Activated CD4-positive, CD25-positive, alpha-beta regulatory T cell (primary cell): ENCODE measurements at regions not wholly inside any gene's neighbourhood (a gene's known extent, or its start where the extent isn't known, plus 50 kb on each side); places are given as distances from the start of the nearest gene placed in this dataset.
A peak's percentile ranks its signal among the peaks of the same experiment; 100 is the strongest.

ENCODE experiments used
- DNase-seq, 4 experiments: peaks; one replicate each; lab custom pipeline; 2025; lab: John Stamatoyannopoulos, UW

- no peak for DNase-seq
Observed at GRCh38 chr1:17978016-17978415, 129.6 kb upstream of the IGSF21 start.

DNA sequence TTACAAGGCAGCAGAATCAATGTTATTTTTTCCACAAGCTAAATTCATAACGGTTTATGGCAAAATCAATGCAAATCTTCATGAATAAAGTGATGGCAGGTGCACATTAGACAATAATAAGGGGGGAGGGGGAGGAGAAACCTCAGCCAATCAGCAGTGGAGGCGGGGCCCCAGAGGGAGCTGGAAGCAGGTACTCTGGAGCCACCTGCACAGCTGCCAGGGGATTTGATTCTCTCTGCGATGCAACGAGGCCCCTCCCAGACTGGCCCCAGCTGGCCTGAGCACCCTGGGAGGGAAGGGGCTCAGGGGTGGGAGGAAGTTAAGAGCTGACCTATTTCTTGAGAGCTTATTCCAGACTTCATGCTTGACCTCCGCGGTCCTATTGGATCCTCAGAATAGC lies 127.8 kb upstream of the IGSF21 start:
- no peak for DNase-seq

GRCh38 chr1:17982197-17982596 lies 125.4 kb upstream of the IGSF21 start:
- no peak for DNase-seq

- DNase-seq: no peak
Observed at GRCh38 chr1:17984583-17984982, 123.0 kb upstream of the IGSF21 start.

DNA sequence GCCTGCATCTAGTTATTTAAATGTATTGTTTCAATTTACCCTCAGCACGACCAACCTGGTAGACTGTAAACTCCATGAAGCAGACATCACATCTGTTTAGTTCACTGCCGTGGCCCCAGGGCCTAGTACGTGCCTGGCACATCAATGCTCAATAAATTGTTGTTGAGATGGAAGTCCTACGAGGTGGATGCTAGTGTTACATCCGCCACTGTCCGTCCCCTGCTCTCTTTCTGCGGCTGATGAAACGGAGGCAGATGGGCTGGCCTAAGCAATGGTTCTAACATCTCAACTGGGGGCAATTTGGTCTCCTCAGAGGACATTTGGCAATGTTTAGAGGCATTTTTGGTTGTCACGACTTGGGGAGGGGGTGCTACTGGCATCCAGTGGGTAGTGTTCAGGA lies 121.4 kb upstream of the IGSF21 start:
- DNase-seq: no peak

GRCh38 chr1:17990401-17990800 lies 117.2 kb upstream of the IGSF21 start:
- DNase-seq: no peak

DNA sequence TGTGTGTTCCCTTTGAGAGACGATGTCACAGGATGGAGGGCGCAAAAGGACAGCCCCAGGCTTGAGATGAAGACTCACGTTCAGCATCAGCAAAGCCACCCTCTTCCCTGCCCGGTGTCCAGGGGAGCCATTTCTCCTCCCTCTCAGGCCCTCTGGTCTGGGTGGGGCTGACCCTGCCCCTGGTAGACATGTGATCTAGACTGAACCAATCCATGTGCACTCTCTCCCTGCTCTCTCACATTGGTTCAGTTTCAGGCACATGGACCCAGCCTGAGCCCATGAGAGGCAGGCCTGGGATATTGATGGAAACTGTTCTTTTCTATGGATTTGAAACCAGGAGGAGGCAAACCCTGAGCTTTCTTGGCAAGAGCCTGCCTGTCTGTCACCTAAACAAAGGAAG lies 115.6 kb upstream of the IGSF21 start:
- no peak for DNase-seq

DNA sequence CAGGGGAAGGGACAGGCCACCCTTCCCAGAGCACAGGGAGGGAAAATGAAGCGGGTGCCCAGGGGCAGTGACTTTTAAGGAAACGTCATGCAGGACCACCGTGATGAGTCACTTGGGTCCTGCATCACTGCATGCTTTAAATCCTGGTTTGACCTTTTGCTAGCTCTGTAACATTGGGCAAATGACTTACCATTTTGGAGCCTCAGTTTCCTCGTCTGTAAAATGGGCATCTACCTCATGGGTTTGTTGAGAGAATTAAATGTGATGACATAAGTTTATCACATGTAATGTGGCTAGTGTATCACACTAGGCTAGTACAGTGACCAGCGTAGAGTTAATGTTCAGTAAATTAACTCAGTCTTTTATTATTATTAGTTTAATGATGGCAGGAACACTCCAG lies 114.8 kb upstream of the IGSF21 start:
- no peak for DNase-seq

DNA sequence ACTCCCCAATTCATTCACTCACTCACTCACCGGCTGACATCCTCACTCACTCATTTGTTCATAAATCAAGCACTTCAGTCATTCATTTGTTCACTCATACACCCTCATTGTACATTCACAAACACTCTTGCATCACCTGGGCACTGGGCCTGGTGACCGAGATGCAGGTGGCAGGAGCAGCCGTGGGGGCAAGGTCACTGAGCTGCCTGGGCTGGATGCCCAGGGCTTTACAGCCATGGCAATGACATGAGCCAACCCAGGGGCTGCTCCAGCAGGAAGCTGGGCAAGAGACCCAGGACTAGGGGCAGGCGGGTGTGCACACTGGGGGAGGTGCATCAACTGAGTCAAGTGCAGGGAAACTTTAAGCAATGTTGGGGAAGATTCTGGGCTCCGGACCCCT lies 113.6 kb upstream of the IGSF21 start:
- DNase-seq: no peak

DNA sequence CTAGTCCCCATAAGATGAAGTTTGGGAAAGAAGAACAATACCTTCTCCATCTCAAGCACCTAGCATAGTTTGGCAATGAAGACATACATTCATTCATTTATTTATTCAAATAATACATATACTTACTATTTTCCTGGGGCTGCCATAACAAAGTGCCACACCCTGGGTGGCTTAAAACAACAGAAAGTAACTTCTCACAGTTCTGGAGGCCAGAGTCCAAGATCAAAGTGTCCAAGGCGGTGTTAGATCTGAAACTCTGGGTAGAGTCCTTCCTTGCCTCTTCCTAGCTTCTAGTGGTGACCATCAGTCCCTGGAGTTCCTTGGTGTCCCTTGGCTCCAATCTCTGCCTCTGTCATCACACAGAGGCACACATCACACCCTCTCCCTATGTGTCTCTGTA lies 112.1 kb upstream of the IGSF21 start:
- DNase-seq: no peak

DNA sequence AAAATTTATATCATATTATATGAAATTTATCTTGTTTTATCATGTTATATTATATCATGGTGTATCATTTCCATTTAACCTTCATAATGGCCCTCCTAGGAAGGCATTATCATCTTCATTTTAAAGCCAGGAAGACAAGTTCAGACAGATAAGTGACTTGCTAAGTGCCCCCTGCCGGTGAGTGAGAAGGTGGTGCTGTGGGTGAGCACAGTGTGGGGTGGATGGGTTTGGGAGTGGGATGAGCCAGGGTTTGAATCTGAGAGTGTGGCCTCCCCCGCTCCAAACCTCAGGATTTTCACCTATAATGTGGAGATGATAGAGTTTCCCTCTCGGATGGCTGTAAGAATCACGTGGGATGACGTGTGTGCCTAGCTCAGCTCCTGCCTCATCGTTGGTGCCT lies 108.7 kb upstream of the IGSF21 start:
- DNase-seq: no peak

GRCh38 chr1:17999884-18000283 lies 107.7 kb upstream of the IGSF21 start:
- DNase-seq: no peak

- no peak for DNase-seq
Observed at GRCh38 chr1:18001725-18002124, 105.9 kb upstream of the IGSF21 start.

GRCh38 chr1:18004278-18004677 lies 103.3 kb upstream of the IGSF21 start:
- DNase-seq: no peak

DNA sequence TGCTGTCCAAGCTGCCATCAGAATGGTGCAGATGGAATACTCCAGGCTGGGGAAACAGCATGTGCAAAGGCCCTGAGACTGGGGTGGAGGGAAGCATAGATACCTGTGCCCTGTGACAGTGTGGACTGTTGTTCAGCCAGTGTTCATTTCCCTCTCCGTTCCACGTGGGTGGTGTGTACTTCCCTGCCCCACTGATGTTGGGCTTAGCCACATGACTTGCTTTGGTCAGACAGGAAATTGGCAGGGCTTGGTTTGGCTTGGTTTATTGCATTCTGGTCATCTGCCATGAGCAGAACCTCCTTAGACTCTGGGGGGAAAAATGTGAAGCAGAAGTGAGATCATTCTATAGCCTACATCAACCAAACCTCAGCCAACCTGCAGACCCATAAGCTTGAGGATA lies 102.4 kb upstream of the IGSF21 start:
- no peak for DNase-seq

- DNase-seq: peak in 2 of 4 experiments; percentile 4 to 19
Observed at GRCh38 chr1:18007391-18008041, 100.1 kb upstream of the IGSF21 start.

DNA sequence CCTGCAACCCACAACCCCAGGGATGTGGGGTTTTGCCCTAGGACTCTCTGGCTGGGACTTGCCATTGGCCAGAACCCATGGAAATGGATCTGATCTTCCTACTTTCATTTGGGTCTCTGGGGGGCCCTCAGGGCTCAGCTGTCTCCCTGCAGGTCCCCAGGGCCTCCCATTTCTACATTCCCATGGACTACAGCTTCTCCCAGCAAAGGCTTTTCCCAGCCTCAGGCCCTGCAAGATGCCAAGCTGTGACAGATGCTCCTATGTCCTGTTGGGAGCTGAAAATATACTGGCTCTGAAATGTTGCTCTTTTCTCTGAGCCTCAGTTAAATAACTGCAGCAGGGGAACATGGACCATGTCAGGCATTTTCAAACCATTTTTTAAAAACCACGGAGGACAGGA lies 99.5 kb upstream of the IGSF21 start:
- DNase-seq: no peak

DNA sequence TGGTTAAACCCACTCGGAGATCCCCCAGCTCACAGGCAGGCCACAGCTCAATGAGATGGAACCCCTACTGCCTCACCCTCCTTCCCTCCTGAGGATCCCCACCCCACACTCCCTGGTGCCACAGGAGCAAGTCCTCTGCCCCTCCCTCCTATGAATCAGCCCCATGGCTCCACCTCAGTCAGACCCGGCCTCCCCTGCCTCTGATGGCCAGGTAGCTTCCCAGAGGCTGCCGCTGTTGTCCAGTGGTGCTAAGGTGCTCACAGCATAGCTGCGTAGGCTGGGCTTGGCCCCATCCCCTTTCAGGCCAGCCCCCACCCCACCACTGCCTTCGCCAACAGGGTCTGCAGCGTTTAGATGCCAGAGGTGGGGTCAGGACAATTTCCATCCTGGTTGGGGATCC lies 98.5 kb upstream of the IGSF21 start:
- DNase-seq: no peak

GRCh38 chr1:18009478-18009961 lies 98.1 kb upstream of the IGSF21 start:
- no peak for DNase-seq

DNA sequence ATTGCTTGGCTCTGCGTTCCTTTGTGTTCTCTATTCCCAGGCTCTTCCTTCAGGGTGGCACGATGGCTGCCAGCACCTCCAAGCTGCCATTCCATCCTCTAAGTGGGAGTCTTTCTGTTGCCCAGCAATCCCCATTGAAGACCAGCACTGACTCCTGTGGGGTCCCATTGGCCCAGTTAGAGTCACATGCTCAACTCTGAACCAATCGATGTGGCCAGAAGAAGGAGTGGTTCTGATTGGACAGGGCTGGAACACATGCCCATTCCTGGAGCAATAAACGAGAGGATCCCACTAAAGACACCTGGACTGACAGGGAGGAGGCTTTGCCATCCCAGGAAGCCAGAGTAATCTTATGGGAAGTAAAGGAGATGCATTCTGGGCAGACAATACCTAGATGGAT lies 97.2 kb upstream of the IGSF21 start:
- no peak for DNase-seq

- DNase-seq: no peak
Observed at GRCh38 chr1:18010945-18011344, 96.7 kb upstream of the IGSF21 start.

DNA sequence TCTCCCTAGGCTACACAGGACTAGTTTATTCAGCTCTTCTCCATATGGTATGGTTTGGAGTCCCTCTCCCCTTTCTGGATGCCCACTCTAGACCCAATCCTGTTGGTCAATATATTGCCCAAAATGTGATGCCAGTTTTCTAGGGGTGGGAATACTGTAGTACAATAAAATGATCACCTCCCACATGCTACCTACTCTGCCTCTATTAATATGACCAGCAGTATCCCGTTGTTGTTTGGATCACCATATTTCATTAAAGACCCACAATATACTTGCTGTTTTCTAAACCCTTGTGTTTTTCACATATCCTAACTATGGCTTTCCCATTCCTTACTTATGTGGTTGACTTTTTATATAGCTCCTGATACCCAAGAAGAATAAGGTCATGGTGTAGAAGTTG lies 95.9 kb upstream of the IGSF21 start:
- DNase-seq: no peak

DNA sequence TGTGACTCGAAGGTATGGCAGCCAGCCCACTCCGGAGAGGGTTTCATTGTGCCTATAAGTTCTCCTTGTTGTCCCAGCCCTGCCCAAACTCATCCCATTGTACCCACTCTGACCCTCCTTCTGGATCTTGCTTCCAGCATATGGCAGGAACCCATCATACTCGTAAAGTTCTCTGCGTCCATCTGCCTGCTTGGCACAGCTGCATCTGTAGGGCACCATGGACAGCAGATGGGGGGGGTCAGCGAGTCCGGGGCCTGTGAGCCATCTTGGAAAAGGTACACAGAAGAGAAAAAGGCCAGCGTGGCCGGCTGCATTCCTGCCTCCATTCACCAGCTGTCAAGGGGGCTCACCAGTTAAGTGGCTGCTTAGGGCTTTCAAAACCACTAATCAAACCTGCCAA lies 94.9 kb upstream of the IGSF21 start:
- DNase-seq: no peak

- DNase-seq: no peak
Observed at GRCh38 chr1:18013216-18013615, 94.4 kb upstream of the IGSF21 start.

GRCh38 chr1:18015719-18016118 lies 91.9 kb upstream of the IGSF21 start:
- no peak for DNase-seq
